MCF 10A (cell line): ENCODE measurements at regions not wholly inside any gene's neighbourhood (a gene's known extent, or its start where the extent isn't known, plus 50 kb on each side); places are given as distances from the start of the nearest gene placed in this dataset.

Source experiments
- BruUV-seq: library from RNA; stranded (reverse); fragments of 400-500 nt; replicated peaks from 2 replicates; lab custom pipeline; 2021; lab: Mats Ljungman, UMichigan
- CTCF ChIA-PET: fragments of 300-600 bp; sonication (Branson Sonifier 250); formaldehyde crosslinking; extraction: SDS; loops from one replicate; lab custom pipeline; 2021; ENCODE audit warnings: antibody characterized with exemption, inconsistent platforms; lab: Yijun Ruan, JAX
- POLR2A ChIA-PET: fragments of 300-600, 350-650 bp; sonication (Branson Sonifier 250); formaldehyde crosslinking; extraction: SDS; loops from one replicate; lab custom pipeline; 2020; ENCODE audit warnings: antibody characterized with exemption, inconsistent platforms; lab: Yijun Ruan, JAX
- DNase-seq: peaks from one replicate; pipeline ENCODE4 v3.0.0-alpha.2; 2018; ENCODE audit not compliant: unreplicated experiment
- H3K27ac Mint-ChIP-seq: one replicate; pipeline ENCODE4 v1.8.0; 2022; ENCODE audit warnings: mild to moderate bottlenecking, low read depth, mixed read lengths; ENCODE audit not compliant: unreplicated experiment
- H3K27me3 Mint-ChIP-seq: one replicate; pipeline ENCODE4 v1.8.0; 2022; ENCODE audit warnings: mixed read lengths; ENCODE audit not compliant: insufficient read depth, unreplicated experiment
- H3K36me3 Mint-ChIP-seq: one replicate; pipeline ENCODE4 v1.8.0; 2022; ENCODE audit warnings: mild to moderate bottlenecking, moderate library complexity, mixed read lengths; ENCODE audit not compliant: insufficient read depth, unreplicated experiment
- H3K4me1 Mint-ChIP-seq: one replicate; pipeline ENCODE4 v1.8.0; 2022; ENCODE audit warnings: mixed read lengths; ENCODE audit not compliant: insufficient read depth, unreplicated experiment
- H3K4me3 Mint-ChIP-seq: one replicate; pipeline ENCODE4 v1.8.0; 2022; ENCODE audit warnings: mild to moderate bottlenecking, moderate library complexity, mixed read lengths; ENCODE audit not compliant: unreplicated experiment
- H3K9me3 Mint-ChIP-seq: one replicate; pipeline ENCODE4 v1.8.0; 2022; ENCODE audit warnings: mixed read lengths; ENCODE audit not compliant: unreplicated experiment
- intact Hi-C: fragments of 100-400 bp; cut with micrococcal nuclease; formaldehyde crosslinking; loops from 2 replicates; pipeline ENCODE4 v1.14.1; 2022
- TF ChIP-seq, protein P1 (sequence below): fragments of 200-600 bp; IDR thresholded peaks from one replicate; pipeline ENCODE4 v1.8.0; 2022; ENCODE audit warnings: antibody characterized with exemption, mild to moderate bottlenecking; ENCODE audit not compliant: unreplicated experiment

DNA sequence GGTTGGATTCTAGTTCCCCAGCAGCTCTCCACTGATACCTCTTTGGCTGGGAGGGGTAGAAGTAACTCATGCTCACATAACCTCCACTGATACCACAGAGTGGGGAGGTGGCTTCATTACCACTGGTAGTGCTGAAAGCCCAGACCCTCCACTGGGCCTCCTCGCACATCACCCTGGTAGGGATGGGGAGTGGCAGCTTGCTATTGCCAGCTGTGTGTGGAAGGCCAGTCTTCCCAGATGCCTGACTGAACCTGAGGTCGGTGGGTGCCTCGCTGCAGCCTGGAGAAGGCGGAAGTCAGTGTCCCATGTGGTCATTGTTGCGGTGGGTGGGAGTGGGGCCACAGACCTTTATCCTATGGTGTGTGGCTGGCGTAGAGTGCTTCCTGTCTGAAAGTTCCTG, 138.0 kb downstream of the TAF11L14 start:
- intact Hi-C loops, result no loop called here
- CTCF ChIA-PET, result interaction anchor here (0.7 kb wide), 1 partner anchor 260 kb away, joined by 3 read pairs; no protein-coding TSS in a partner anchor
- POLR2A ChIA-PET, result no interaction called here
- H3K36me3 Mint-ChIP-seq, result no peaks in the 10 kb centered on the region
- H3K27ac Mint-ChIP-seq, result no peak overlapping the region
- no peaks in the 10 kb centered on the region for H3K9me3 Mint-ChIP-seq
- no peaks in the 10 kb centered on the region for H3K4me1 Mint-ChIP-seq
- TF ChIP-seq, protein P1, sequence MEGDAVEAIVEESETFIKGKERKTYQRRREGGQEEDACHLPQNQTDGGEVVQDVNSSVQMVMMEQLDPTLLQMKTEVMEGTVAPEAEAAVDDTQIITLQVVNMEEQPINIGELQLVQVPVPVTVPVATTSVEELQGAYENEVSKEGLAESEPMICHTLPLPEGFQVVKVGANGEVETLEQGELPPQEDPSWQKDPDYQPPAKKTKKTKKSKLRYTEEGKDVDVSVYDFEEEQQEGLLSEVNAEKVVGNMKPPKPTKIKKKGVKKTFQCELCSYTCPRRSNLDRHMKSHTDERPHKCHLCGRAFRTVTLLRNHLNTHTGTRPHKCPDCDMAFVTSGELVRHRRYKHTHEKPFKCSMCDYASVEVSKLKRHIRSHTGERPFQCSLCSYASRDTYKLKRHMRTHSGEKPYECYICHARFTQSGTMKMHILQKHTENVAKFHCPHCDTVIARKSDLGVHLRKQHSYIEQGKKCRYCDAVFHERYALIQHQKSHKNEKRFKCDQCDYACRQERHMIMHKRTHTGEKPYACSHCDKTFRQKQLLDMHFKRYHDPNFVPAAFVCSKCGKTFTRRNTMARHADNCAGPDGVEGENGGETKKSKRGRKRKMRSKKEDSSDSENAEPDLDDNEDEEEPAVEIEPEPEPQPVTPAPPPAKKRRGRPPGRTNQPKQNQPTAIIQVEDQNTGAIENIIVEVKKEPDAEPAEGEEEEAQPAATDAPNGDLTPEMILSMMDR, result no peak
- no peak overlapping the region for H3K4me3 Mint-ChIP-seq
- no peak for DNase-seq
- no peaks in the 10 kb centered on the region for H3K27me3 Mint-ChIP-seq
- BruUV-seq, result no TSS peak

DNA sequence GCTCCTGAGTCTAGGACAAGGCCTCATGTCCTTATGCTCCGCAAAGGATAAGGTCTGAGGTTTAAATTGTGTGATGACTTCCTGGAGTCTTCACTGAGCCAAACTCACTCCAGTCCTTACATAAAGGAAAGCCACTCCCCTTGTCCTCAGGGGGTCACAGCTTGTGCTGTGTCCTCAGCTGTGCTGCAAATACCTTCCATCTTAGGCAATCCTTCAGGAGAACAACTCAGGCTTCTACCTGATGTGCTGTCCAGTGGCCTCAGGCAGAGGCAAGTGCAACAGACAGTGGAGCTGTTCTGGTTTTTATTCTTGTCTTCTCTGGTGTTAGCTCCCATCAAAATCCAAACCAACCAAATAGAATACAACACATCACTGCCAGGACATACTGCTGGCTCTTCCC, 151.5 kb downstream of the TAF11L14 start:
- no TSS peak for BruUV-seq
- no peak overlapping the region for H3K27ac Mint-ChIP-seq
- POLR2A ChIA-PET, result no interaction called here
- H3K27me3 Mint-ChIP-seq, result no peaks in the 10 kb centered on the region
- intact Hi-C loops, result no loop called here
- no peaks in the 10 kb centered on the region for H3K4me1 Mint-ChIP-seq
- no peaks in the 10 kb centered on the region for H3K9me3 Mint-ChIP-seq
- H3K36me3 Mint-ChIP-seq, result peaks cover 6% of the 10 kb centered on the region
- DNase-seq, result no peak
- CTCF ChIA-PET, result interaction anchor here (0.6 to 0.9 kb wide), 2 partner anchors 177 to 584 kb away, joined by 5 to 8 read pairs; no protein-coding TSS in a partner anchor
- H3K4me3 Mint-ChIP-seq, result no peak overlapping the region
- TF ChIP-seq, protein P1, result no peak

DNA sequence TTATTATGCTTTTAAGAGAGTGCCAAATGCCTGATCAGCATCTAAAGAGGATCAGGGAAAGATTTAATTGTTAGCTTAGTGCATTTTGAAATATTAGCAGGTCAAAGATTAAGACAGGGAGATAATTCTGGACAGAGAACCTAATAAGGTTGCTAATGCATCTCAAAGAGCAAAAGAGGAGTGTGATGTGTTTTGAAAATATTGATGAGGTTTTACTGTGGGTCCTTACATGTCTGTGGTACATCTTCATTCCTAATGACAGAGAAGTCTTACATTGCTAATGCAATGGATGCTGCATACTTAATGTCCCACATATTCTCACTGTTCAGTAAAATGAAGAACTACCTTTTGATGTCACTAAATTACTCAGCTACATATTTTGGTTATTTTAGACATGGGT, 154.1 kb downstream of the TAF11L14 start:
- Mint-ChIP-seq H3K4me3 (no peak overlapping the region), H3K27me3 (no peaks in the 10 kb centered on the region), H3K9me3 (no peaks in the 10 kb centered on the region), H3K4me1 (no peaks in the 10 kb centered on the region), H3K36me3 (peaks cover 6% of the 10 kb centered on the region), H3K27ac (no peak overlapping the region)
- intact Hi-C loops, result no loop called here
- POLR2A ChIA-PET, result no interaction called here
- no TSS peak for BruUV-seq
- TF ChIP-seq, protein P1, result no peak
- CTCF ChIA-PET, result no interaction called here
- no peak for DNase-seq

DNA sequence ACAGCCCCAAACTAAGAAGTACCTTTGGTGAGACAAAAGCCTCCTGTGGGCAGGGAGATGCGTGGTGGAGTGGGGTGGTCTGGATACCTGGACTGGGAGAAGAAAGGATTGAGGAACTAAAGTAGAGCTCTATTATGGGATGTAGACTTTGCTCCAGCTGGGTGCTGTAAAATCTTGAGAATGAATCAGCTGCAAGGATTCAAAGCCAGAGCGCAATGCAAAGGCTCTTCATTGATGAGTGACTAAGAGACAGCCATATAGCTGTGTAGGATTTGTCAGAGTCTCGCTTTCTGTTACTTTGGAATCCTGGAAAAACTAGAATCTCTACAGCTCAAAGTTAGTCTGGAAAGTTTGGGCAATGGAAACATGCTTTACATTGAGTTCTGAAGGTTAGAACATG, 159.9 kb downstream of the TAF11L14 start:
- H3K4me1 Mint-ChIP-seq, result peaks cover 7% of the 10 kb centered on the region
- TF ChIP-seq, protein P1, result no peak
- no peak for DNase-seq
- H3K27me3 Mint-ChIP-seq, result no peaks in the 10 kb centered on the region
- no peaks in the 10 kb centered on the region for H3K36me3 Mint-ChIP-seq
- ChIA-PET POLR2A (no interaction called here), CTCF (no interaction called here)
- intact Hi-C loops, result loop anchor here (10.0 kb wide), 1 partner anchor 579 kb away; the partner anchor contains the start of gene BASP1
- H3K27ac Mint-ChIP-seq, result no peak overlapping the region
- no TSS peak for BruUV-seq
- H3K9me3 Mint-ChIP-seq, result no peaks in the 10 kb centered on the region
- no peak overlapping the region for H3K4me3 Mint-ChIP-seq
